Motor neuron (in vitro differentiated cells): ENCODE measurements at regions not wholly inside any gene's neighbourhood (a gene's known extent, or its start where the extent isn't known, plus 50 kb on each side); places are given as distances from the start of the nearest gene placed in this dataset.

Experiments
- ATAC-seq, 8 experiments: fragments of 200-7000 bp; cut with Tn5 transposase; replicated peaks in 6 of 8; 2 replicates each; pipeline ENCODE4 v1.8.0; 2021; ENCODE audit warnings: mild to moderate bottlenecking in 8 of 8, moderate library complexity in 8 of 8
- H3K27ac ChIP-seq, 2 donors: fragments of 250-450 bp; sonication (Bioruptor Pico); 2 replicates each; pipeline ENCODE4 v1.9.0; 2021; ENCODE audit warnings: antibody characterized with exemption in 2 of 2, mild to moderate bottlenecking in 2 of 2, moderate library complexity in 1 of 2
- H3K4me1 ChIP-seq, 2 donors: fragments of 250-450 bp; sonication (Bioruptor Pico); replicated peaks in 1 of 2; 2 replicates each; pipeline ENCODE4 v1.6.1; 2021; ENCODE audit warnings: antibody characterized with exemption in 2 of 2, mild to moderate bottlenecking in 2 of 2, moderate library complexity in 1 of 2
- H3K4me3 ChIP-seq, 5 donors: fragments of 250-450 bp; sonication (Bioruptor Pico); 2 replicates each; pipeline ENCODE4 v1.9.0; 2021; ENCODE audit warnings: antibody characterized with exemption in 5 of 5, mild to moderate bottlenecking in 5 of 5, moderate library complexity in 4 of 5
- WGBS, 10 experiments: fragments of 450-650 bp; shearing (Covaris generic); methylation state at CpG; one replicate each; pipeline ENCODE4 v1.0.0; 2022; 5-methylcytosine and 5-hydroxymethylcytosine counted together
- in situ Hi-C, 9 experiments: fragments of 400-800 bp; cut with MboI; loops; one replicate each; pipeline ENCODE4 v1.15.0; 2021; ENCODE audit warnings: low sequenced_read_pairs in 9 of 9, low pct_unique_long_range_greater_than_20kb in 2 of 9; ENCODE audit not compliant: unreplicated experiment in 9 of 9

GRCh38 chr17:77847221-77848085 is 111.0 kb upstream of the TNRC6C start:
- Histone ChIP-seq H3K4me1 (peaks cover 2% of the 10 kb centered on the region in 2 donors), H3K4me3 (no peak overlapping the region), H3K27ac (no peak overlapping the region)
- 20 to 100% (median 93%) methylated on average over 1 to 7 of the region's 20 CpGs; no CpG with 5 or more reads in 5 of the 10 experiments for WGBS, 10 experiments
- in situ Hi-C loops = no loop called here
- ATAC-seq = no peak

DNA sequence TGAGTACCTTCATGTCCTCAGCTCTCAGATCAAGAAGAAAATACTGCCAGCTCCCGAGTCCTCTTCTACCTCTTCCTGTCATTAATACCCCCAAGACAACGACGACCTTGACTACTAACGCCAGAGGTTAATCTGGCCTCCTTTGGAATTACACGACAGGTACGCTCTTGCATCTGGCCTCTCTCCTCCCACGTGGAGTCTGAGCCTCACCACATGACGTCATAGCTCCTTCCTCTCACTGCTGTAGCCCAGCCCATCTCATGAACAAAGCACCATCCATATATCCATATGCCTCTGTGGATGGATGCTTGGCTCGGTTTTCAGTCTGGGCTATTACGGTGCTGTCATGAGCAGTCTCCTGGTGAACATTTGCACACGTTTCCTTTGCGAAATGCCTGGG is 110.2 kb upstream of the TNRC6C start:
- 20 to 100% (median 81%) methylated on average over 1 to 10 of the region's 12 CpGs; no CpG with 5 or more reads in 2 of the 10 experiments for WGBS, 10 experiments
- in situ Hi-C loops = no loop called here
- no peak overlapping the region for H3K27ac ChIP-seq
- H3K4me3 ChIP-seq = no peak overlapping the region
- ATAC-seq = no peak
- H3K4me1 ChIP-seq = peaks cover 6 to 7% of the 10 kb centered on the region in 2 donors

- peaks cover 6 to 7% of the 10 kb centered on the region in 2 donors for H3K4me1 ChIP-seq
- whole genome bisulfite sequencing, 10 experiments = 66 to 100% (median 80%) methylated on average over 1 to 6 of the region's 6 CpGs
- no peak overlapping the region for H3K4me3 ChIP-seq
- no peak overlapping the region for H3K27ac ChIP-seq
- in situ Hi-C loops = no loop called here
- no peak for ATAC-seq
Observed at GRCh38 chr17:77849239-77849638, 109.3 kb upstream of the TNRC6C start.

GRCh38 chr17:77851921-77852320 is 106.6 kb upstream of the TNRC6C start:
- WGBS, 10 experiments = 70 to 93% (median 73%) methylated on average over 1 to 4 of the region's 5 CpGs; no CpG with 5 or more reads in 6 of the 10 experiments
- peaks cover 13% of the 10 kb centered on the region in 2 donors for H3K4me1 ChIP-seq
- H3K27ac ChIP-seq = no peak overlapping the region
- in situ Hi-C loops = no loop called here
- ATAC-seq = no peak
- no peak overlapping the region for H3K4me3 ChIP-seq

- Histone ChIP-seq H3K4me1 (peaks cover 16 to 19% of the 10 kb centered on the region in 2 donors), H3K27ac (no peak overlapping the region), H3K4me3 (no peak overlapping the region)
- peak in 3 of 8 experiments; percentile 9 to 35 (median 22) for ATAC-seq
- in situ Hi-C loops = no loop called here
- 95% methylated on average over 4 of the region's 16 CpGs; no CpG with 5 or more reads in 9 of the 10 experiments for WGBS, 10 experiments
Observed at GRCh38 chr17:77852731-77853130, 105.8 kb upstream of the TNRC6C start.

GRCh38 chr17:77853191-77853977 is 105.1 kb upstream of the TNRC6C start:
- peaks cover 16 to 19% of the 10 kb centered on the region in 2 donors for H3K4me1 ChIP-seq
- in situ Hi-C loops = no loop called here
- ATAC-seq = no peak
- H3K4me3 ChIP-seq = no peak overlapping the region
- H3K27ac ChIP-seq = no peak overlapping the region
- 48 to 82% (median 73%) methylated on average over 2 to 3 of the region's 20 CpGs; no CpG with 5 or more reads in 5 of the 10 experiments for WGBS, 10 experiments

- no peak for ATAC-seq
- WGBS, 10 experiments = 0 to 71% (median 60%) methylated on average over 1 to 3 of the region's 14 CpGs; no CpG with 5 or more reads in 7 of the 10 experiments
- H3K27ac ChIP-seq = no peak overlapping the region
- in situ Hi-C loops = no loop called here
- peaks cover 16 to 19% of the 10 kb centered on the region in 2 donors for H3K4me1 ChIP-seq
- no peak overlapping the region for H3K4me3 ChIP-seq
Observed at GRCh38 chr17:77854083-77854758, 104.3 kb upstream of the TNRC6C start.

GRCh38 chr17:77854759-77855745 is 103.5 kb upstream of the TNRC6C start:
- H3K4me3 ChIP-seq = no peak overlapping the region
- H3K4me1 ChIP-seq = peaks cover 16 to 19% of the 10 kb centered on the region in 2 donors
- 53 to 100% (median 88%) methylated on average over 3 to 13 of the region's 20 CpGs; no CpG with 5 or more reads in 2 of the 10 experiments for WGBS, 10 experiments
- in situ Hi-C loops = no loop called here
- ATAC-seq = no peak
- no peak overlapping the region for H3K27ac ChIP-seq

DNA sequence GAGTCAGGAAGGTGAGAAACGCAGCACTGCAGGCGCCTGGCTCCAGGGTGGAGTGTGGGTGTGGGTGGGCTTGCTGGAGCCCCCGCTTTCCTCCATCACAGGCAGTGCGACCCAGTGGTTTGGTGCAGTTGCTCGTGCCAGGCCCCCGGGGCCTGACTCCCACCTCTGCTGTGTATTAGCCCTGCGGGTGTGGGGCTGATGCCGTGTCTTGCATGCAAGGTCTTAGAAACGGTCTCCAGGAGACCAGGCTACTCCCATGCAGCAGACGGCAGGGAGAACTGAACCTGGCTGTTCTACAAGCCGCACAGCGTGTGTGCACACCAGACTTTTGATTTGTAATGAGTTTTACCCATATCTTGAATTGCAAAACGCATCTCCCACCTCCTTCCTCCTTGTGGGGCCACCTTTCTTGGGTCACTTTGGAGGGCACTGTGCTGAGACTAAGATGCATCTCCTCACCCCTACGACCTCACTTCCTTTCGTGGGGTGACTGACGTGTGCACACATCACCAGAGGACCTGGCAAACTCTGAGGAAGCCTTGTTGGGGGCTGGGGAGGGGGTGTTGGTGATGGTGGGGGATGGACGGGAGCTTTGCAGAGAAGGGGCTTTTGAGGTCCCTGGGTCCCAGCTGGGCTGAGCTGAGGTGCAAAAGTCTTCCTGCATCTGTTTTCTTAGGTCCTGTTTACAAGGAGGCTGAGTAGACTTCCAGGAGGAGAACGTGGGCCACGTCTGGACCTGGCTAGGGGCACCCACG is 101.8 kb upstream of the TNRC6C start:
- peak overlapping the region in 1 of 2 donors; percentile 36 for H3K27ac ChIP-seq
- in situ Hi-C loops = no loop called here
- peaks cover 16 to 19% of the 10 kb centered on the region in 2 donors for H3K4me1 ChIP-seq
- no peak overlapping the region for H3K4me3 ChIP-seq
- 40 to 90% (median 58%) methylated on average over 1 to 7 of the region's 20 CpGs; no CpG with 5 or more reads in 5 of the 10 experiments for WGBS, 10 experiments
- peak in 6 of 8 experiments; percentile 23 to 97 (median 90) for ATAC-seq

- in situ Hi-C loops = no loop called here
Observed at GRCh38 chr17:77857306-77857555, 101.3 kb upstream of the TNRC6C start.

GRCh38 chr17:77857613-77858012 is 100.9 kb upstream of the TNRC6C start:
- H3K4me3 ChIP-seq = no peak overlapping the region
- H3K4me1 ChIP-seq = peaks cover 13 to 15% of the 10 kb centered on the region in 2 donors
- H3K27ac ChIP-seq = no peak overlapping the region
- in situ Hi-C loops = no loop called here
- 34 to 93% (median 75%) methylated on average over 2 to 3 of the region's 3 CpGs; no CpG with 5 or more reads in 5 of the 10 experiments for WGBS, 10 experiments
- ATAC-seq = peak in 1 of 8 experiments; percentile 27

More at GRCh38 chr17:77857306-77857555, 101.3 kb upstream of the TNRC6C start:
- H3K4me1 ChIP-seq = peaks cover 16 to 19% of the 10 kb centered on the region in 2 donors
- H3K27ac ChIP-seq = no peak overlapping the region
- no peak overlapping the region for H3K4me3 ChIP-seq
- 17 to 100% (median 60%) methylated on average over 1 of the region's 3 CpGs; no CpG with 5 or more reads in 7 of the 10 experiments for WGBS, 10 experiments
- no peak for ATAC-seq
